ENCODE measurements at regions not wholly inside any gene's neighbourhood (a gene's known extent, or its start where the extent isn't known, plus 50 kb on each side); places are given as distances from the start of the nearest gene placed in this dataset.

GRCh38 chr16:87080571-87081167 lies 236.5 kb downstream of the C16orf95 start:
- H3K4me3 ChIP-seq, result no peak overlapping the region
- TF ChIP-seq, protein P1, sequence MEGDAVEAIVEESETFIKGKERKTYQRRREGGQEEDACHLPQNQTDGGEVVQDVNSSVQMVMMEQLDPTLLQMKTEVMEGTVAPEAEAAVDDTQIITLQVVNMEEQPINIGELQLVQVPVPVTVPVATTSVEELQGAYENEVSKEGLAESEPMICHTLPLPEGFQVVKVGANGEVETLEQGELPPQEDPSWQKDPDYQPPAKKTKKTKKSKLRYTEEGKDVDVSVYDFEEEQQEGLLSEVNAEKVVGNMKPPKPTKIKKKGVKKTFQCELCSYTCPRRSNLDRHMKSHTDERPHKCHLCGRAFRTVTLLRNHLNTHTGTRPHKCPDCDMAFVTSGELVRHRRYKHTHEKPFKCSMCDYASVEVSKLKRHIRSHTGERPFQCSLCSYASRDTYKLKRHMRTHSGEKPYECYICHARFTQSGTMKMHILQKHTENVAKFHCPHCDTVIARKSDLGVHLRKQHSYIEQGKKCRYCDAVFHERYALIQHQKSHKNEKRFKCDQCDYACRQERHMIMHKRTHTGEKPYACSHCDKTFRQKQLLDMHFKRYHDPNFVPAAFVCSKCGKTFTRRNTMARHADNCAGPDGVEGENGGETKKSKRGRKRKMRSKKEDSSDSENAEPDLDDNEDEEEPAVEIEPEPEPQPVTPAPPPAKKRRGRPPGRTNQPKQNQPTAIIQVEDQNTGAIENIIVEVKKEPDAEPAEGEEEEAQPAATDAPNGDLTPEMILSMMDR (IDR thresholded peaks at IDR 0.05), result no peak
- no peaks in the 10 kb centered on the region for H3K36me3 ChIP-seq
- peaks cover 26% of the 10 kb centered on the region for H3K9me3 ChIP-seq
- peaks cover 5% of the 10 kb centered on the region for H3K27me3 ChIP-seq (ENCODE audit: low read depth)
- no peak for DNase-seq
- H3K27ac ChIP-seq, result no peak overlapping the region
- H3K4me1 ChIP-seq, result no peaks in the 10 kb centered on the region
- ATAC-seq, result no peak
- intact Hi-C loops (cut with DNase I), result no loop called here

GRCh38 chr16:87085441-87085840 lies 231.8 kb downstream of the C16orf95 start:
- intact Hi-C loops (cut with DNase I), result no loop called here
- H3K4me3 ChIP-seq, result no peak overlapping the region
- H3K4me1 ChIP-seq, result no peaks in the 10 kb centered on the region
- no peak for ATAC-seq
- TF ChIP-seq, protein P1 (IDR thresholded peaks at IDR 0.05), result no peak
- H3K36me3 ChIP-seq, result no peaks in the 10 kb centered on the region
- DNase-seq, result no peak
- peaks cover 22% of the 10 kb centered on the region for H3K9me3 ChIP-seq
- no peak overlapping the region for H3K27ac ChIP-seq
- H3K27me3 ChIP-seq (ENCODE audit: low read depth), result no peaks in the 10 kb centered on the region

GRCh38 chr16:87086156-87086555 lies 231.0 kb downstream of the C16orf95 start:
- no peak for DNase-seq
- Histone ChIP-seq H3K27ac (no peak overlapping the region), H3K9me3 (peaks cover 15% of the 10 kb centered on the region), H3K27me3 (ENCODE audit: low read depth) (no peaks in the 10 kb centered on the region), H3K36me3 (no peaks in the 10 kb centered on the region), H3K4me1 (no peaks in the 10 kb centered on the region), H3K4me3 (no peak overlapping the region)
- TF ChIP-seq, protein P1 (IDR thresholded peaks at IDR 0.05), result no peak
- intact Hi-C loops (cut with DNase I), result no loop called here
- no peak for ATAC-seq

DNA sequence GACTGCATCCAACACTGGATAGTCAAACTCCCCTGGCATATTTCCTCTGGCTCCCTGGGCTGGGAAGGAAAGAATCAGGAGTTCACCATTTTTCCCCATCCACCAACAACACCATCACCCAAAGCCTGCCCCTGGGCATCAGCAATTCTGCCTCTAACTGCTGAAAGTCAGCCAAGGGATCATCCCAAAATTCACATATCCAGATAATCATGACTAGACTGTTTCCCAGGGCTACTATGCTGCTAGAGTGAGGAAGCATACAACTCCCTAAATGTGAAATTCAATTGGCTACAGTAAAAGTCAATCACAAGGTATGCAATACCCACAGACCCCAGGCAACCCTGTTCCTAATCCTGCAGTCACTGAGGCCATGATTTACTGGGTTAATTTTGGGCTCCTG lies 230.6 kb downstream of the C16orf95 start:
- no peak overlapping the region for H3K4me3 ChIP-seq
- ATAC-seq (no peak), DNase-seq (no peak)
- no peak overlapping the region for H3K27ac ChIP-seq
- TF ChIP-seq, protein P1 (IDR thresholded peaks at IDR 0.05), result no peak
- no peaks in the 10 kb centered on the region for H3K36me3 ChIP-seq
- H3K4me1 ChIP-seq, result no peaks in the 10 kb centered on the region
- intact Hi-C loops (cut with DNase I), result no loop called here
- H3K9me3 ChIP-seq, result peaks cover 10% of the 10 kb centered on the region
- no peaks in the 10 kb centered on the region for H3K27me3 ChIP-seq (ENCODE audit: low read depth)

DNA sequence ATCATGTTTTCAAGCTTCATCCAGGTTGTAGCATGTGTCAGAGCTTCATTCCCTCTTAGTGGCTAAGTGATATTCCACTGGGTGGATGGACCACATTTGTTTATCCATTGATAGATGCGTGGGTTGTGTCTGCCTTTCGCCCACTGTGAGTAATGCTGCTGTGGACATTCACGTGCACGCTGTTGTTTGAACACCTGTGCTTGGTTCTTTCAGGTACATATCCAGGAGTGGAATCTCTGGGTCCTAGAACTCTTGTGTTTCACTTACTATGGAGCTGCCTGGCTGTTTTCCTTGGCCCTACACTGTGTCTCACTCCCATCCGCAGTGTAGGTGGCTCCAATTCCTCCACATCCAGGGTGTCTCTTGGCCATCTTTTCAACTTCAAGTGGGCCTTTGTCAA lies 224.2 kb downstream of the C16orf95 start:
- H3K27me3 ChIP-seq (ENCODE audit: low read depth), result peaks cover 8% of the 10 kb centered on the region
- DNase-seq, result no peak
- H3K4me3 ChIP-seq, result no peak overlapping the region
- no peak overlapping the region for H3K27ac ChIP-seq
- no peaks in the 10 kb centered on the region for H3K9me3 ChIP-seq
- H3K36me3 ChIP-seq, result no peaks in the 10 kb centered on the region
- no peak for ATAC-seq
- TF ChIP-seq, protein P1 (IDR thresholded peaks at IDR 0.05), result no peak
- H3K4me1 ChIP-seq, result no peaks in the 10 kb centered on the region
- intact Hi-C loops (cut with DNase I), result no loop called here
